NB4 (cell line): ENCODE measurements at regions not wholly inside any gene's neighbourhood (a gene's known extent, or its start where the extent isn't known, plus 50 kb on each side); places are given as distances from the start of the nearest gene placed in this dataset.

Experiments used
- DNase-seq: peaks from one replicate; pipeline ENCODE4 v3.0.0; 2010; ENCODE audit warnings: low read depth
- H3K4me3 ChIP-seq: one replicate; pipeline ENCODE4 v1.5.1; 2011; ENCODE audit warnings: mild to moderate bottlenecking, low read depth, low read length, moderate library complexity
- CTCF ChIP-seq: IDR thresholded peaks from one replicate; pipeline ENCODE4 v1.5.1; 2012; ENCODE audit warnings: low read depth, low read length
- MAX ChIP-seq: IDR thresholded peaks from 2 replicates; pipeline ENCODE4 v1.6.1; 2011; ENCODE audit warnings: low read depth, low read length
- MYC ChIP-seq: IDR thresholded peaks from 2 replicates; pipeline ENCODE4 v1.6.1; 2011; ENCODE audit warnings: low read depth, low read length
- POLR2A ChIP-seq: IDR thresholded peaks from 2 replicates; pipeline ENCODE4 v1.6.1; 2011; ENCODE audit warnings: mild to moderate bottlenecking; ENCODE audit not compliant: insufficient read length; ENCODE audit errors: extremely low read depth

GRCh38 chr1:55635856-55636255 is 420.7 kb upstream of the USP24 start:
- H3K4me3 ChIP-seq, result no peak overlapping the region
- TF ChIP-seq CTCF (no peak), MYC (no peak), POLR2A (no peak), MAX (no peak)
- no peak for DNase-seq

- H3K4me3 ChIP-seq, result no peak overlapping the region
- no peak for DNase-seq
- TF ChIP-seq POLR2A (no peak), CTCF (no peak), MYC (no peak), MAX (no peak)
Observed at GRCh38 chr1:55634516-55634915, 419.4 kb upstream of the USP24 start.

- TF ChIP-seq POLR2A (no peak), MYC (no peak), CTCF (no peak), MAX (no peak)
- no peak for DNase-seq
- no peak overlapping the region for H3K4me3 ChIP-seq
Observed at GRCh38 chr1:55632906-55633305, 417.7 kb upstream of the USP24 start.

- no peak for DNase-seq
Observed at GRCh38 chr1:55632058-55632457, 416.9 kb upstream of the USP24 start.

GRCh38 chr1:55631509-55631908 is 416.3 kb upstream of the USP24 start:
- no peak overlapping the region for H3K4me3 ChIP-seq
- DNase-seq, result no peak
- TF ChIP-seq CTCF (no peak), MYC (no peak), MAX (no peak), POLR2A (no peak)

More at GRCh38 chr1:55632058-55632457, 416.9 kb upstream of the USP24 start:
- no peak overlapping the region for H3K4me3 ChIP-seq
- TF ChIP-seq CTCF (no peak), MYC (no peak), MAX (no peak), POLR2A (no peak)

- DNase-seq, result no peak
- TF ChIP-seq POLR2A (no peak), CTCF (no peak), MAX (no peak)
- H3K4me3 ChIP-seq, result no peak overlapping the region
Observed at GRCh38 chr1:55626326-55626725, 411.2 kb upstream of the USP24 start.
